ENCODE measurements at regions not wholly inside any gene's neighbourhood (a gene's known extent, or its start where the extent isn't known, plus 50 kb on each side); places are given as distances from the start of the nearest gene placed in this dataset.

GRCh38 chr1:187226396-187226795 is 397.6 kb downstream of the PLA2G4A start:
- Mint-ChIP-seq H3K9me3 (no peaks in the 10 kb centered on the region), H3K4me3 (no peak overlapping the region)
- ATAC-seq (replicated peaks), result no peak

GRCh38 chr1:187228790-187229189 is 400.0 kb downstream of the PLA2G4A start:
- H3K4me3 Mint-ChIP-seq, result no peak overlapping the region
- DNase-seq, result no peak
- no peak overlapping the region for H3K27ac Mint-ChIP-seq
- no peak for ATAC-seq (replicated peaks)
- no peaks in the 10 kb centered on the region for H3K27me3 Mint-ChIP-seq
- no peaks in the 10 kb centered on the region for H3K4me1 Mint-ChIP-seq (ENCODE audit: low read depth in 2 of 2)
- H3K36me3 Mint-ChIP-seq (ENCODE audit: insufficient read depth), result no peaks in the 10 kb centered on the region
- H3K9me3 Mint-ChIP-seq, result no peaks in the 10 kb centered on the region

More at GRCh38 chr1:187226396-187226795, 397.6 kb downstream of the PLA2G4A start:
- no peak for DNase-seq
- no peaks in the 10 kb centered on the region for H3K27me3 Mint-ChIP-seq
- no peaks in the 10 kb centered on the region for H3K36me3 Mint-ChIP-seq (ENCODE audit: insufficient read depth)
- H3K27ac Mint-ChIP-seq, result no peak overlapping the region
- no peaks in the 10 kb centered on the region for H3K4me1 Mint-ChIP-seq (ENCODE audit: low read depth in 2 of 2)

GRCh38 chr1:187229496-187229895 is 400.7 kb downstream of the PLA2G4A start:
- no peaks in the 10 kb centered on the region for H3K36me3 Mint-ChIP-seq (ENCODE audit: insufficient read depth)
- no peaks in the 10 kb centered on the region for H3K9me3 Mint-ChIP-seq
- H3K27me3 Mint-ChIP-seq, result no peaks in the 10 kb centered on the region

GRCh38 chr1:187234706-187235105 is 406.0 kb downstream of the PLA2G4A start:
- H3K36me3 Mint-ChIP-seq (ENCODE audit: insufficient read depth), result no peaks in the 10 kb centered on the region
- H3K4me3 Mint-ChIP-seq, result no peak overlapping the region
- DNase-seq (no peak), ATAC-seq (replicated peaks) (no peak)
- peaks cover 0 to 2% of the 10 kb centered on the region in 2 donors for H3K9me3 Mint-ChIP-seq
- H3K27ac Mint-ChIP-seq, result no peak overlapping the region
- no peaks in the 10 kb centered on the region for H3K4me1 Mint-ChIP-seq (ENCODE audit: low read depth in 2 of 2)
- no peaks in the 10 kb centered on the region for H3K27me3 Mint-ChIP-seq

More at GRCh38 chr1:187229496-187229895, 400.7 kb downstream of the PLA2G4A start:
- Mint-ChIP-seq H3K4me1 (ENCODE audit: low read depth in 2 of 2) (no peaks in the 10 kb centered on the region), H3K4me3 (no peak overlapping the region), H3K27ac (no peak overlapping the region)
- ATAC-seq (replicated peaks) (no peak), DNase-seq (no peak)

GRCh38 chr1:187236199-187236598 is 407.4 kb downstream of the PLA2G4A start:
- ATAC-seq (replicated peaks) (no peak), DNase-seq (no peak)
- Mint-ChIP-seq H3K4me3 (no peak overlapping the region), H3K27ac (no peak overlapping the region), H3K36me3 (ENCODE audit: insufficient read depth) (no peaks in the 10 kb centered on the region), H3K27me3 (no peaks in the 10 kb centered on the region), H3K4me1 (ENCODE audit: low read depth in 2 of 2) (no peaks in the 10 kb centered on the region), H3K9me3 (peaks cover 2 to 6% of the 10 kb centered on the region in 2 donors)

GRCh38 chr1:187236676-187237075 is 407.9 kb downstream of the PLA2G4A start:
- no peaks in the 10 kb centered on the region for H3K4me1 Mint-ChIP-seq (ENCODE audit: low read depth in 2 of 2)
- H3K4me3 Mint-ChIP-seq, result no peak overlapping the region
- H3K27me3 Mint-ChIP-seq, result no peaks in the 10 kb centered on the region
- H3K9me3 Mint-ChIP-seq, result peaks cover 7 to 9% of the 10 kb centered on the region in 2 donors
- DNase-seq, result no peak
- no peak overlapping the region for H3K27ac Mint-ChIP-seq
- H3K36me3 Mint-ChIP-seq (ENCODE audit: insufficient read depth), result no peaks in the 10 kb centered on the region
- no peak for ATAC-seq (replicated peaks)

GRCh38 chr1:187237542-187237941 is 408.8 kb downstream of the PLA2G4A start:
- ATAC-seq (replicated peaks), result no peak
- no peak overlapping the region for H3K27ac Mint-ChIP-seq
- no peaks in the 10 kb centered on the region for H3K36me3 Mint-ChIP-seq (ENCODE audit: insufficient read depth)
- H3K4me3 Mint-ChIP-seq, result no peak overlapping the region
- no peaks in the 10 kb centered on the region for H3K4me1 Mint-ChIP-seq (ENCODE audit: low read depth in 2 of 2)
- no peaks in the 10 kb centered on the region for H3K27me3 Mint-ChIP-seq
- H3K9me3 Mint-ChIP-seq, result peaks cover 11 to 12% of the 10 kb centered on the region in 2 donors
- no peak for DNase-seq

- no peak for ATAC-seq (replicated peaks)
- H3K36me3 Mint-ChIP-seq (ENCODE audit: insufficient read depth), result no peaks in the 10 kb centered on the region
- H3K27me3 Mint-ChIP-seq, result no peaks in the 10 kb centered on the region
- DNase-seq, result no peak
- H3K9me3 Mint-ChIP-seq, result peaks cover 11 to 16% of the 10 kb centered on the region in 2 donors
- no peak overlapping the region for H3K27ac Mint-ChIP-seq
- H3K4me3 Mint-ChIP-seq, result no peak overlapping the region
- H3K4me1 Mint-ChIP-seq (ENCODE audit: low read depth in 2 of 2), result no peaks in the 10 kb centered on the region
These were observed 413.2 kb downstream of the PLA2G4A start for GRCh38 chr1:187241971-187242370.

- H3K27me3 Mint-ChIP-seq, result no peaks in the 10 kb centered on the region
- H3K4me1 Mint-ChIP-seq (ENCODE audit: low read depth in 2 of 2), result no peaks in the 10 kb centered on the region
- H3K4me3 Mint-ChIP-seq, result no peak overlapping the region
- H3K36me3 Mint-ChIP-seq (ENCODE audit: insufficient read depth), result no peaks in the 10 kb centered on the region
- ATAC-seq (replicated peaks) (no peak), DNase-seq (no peak)
- H3K9me3 Mint-ChIP-seq, result peaks cover 11 to 16% of the 10 kb centered on the region in 2 donors
- H3K27ac Mint-ChIP-seq, result no peak overlapping the region
These were observed 415.9 kb downstream of the PLA2G4A start for GRCh38 chr1:187244623-187245022.

GRCh38 chr1:187245201-187245600 is 416.5 kb downstream of the PLA2G4A start:
- no peak for ATAC-seq (replicated peaks)

GRCh38 chr1:187249196-187249595 is 420.4 kb downstream of the PLA2G4A start:
- ATAC-seq (replicated peaks) (no peak), DNase-seq (no peak)
- Mint-ChIP-seq H3K4me3 (no peak overlapping the region), H3K36me3 (ENCODE audit: insufficient read depth) (no peaks in the 10 kb centered on the region), H3K27me3 (no peaks in the 10 kb centered on the region), H3K4me1 (ENCODE audit: low read depth in 2 of 2) (no peaks in the 10 kb centered on the region), H3K27ac (no peak overlapping the region), H3K9me3 (peaks cover 0 to 5% of the 10 kb centered on the region in 2 donors)

More at GRCh38 chr1:187245201-187245600, 416.5 kb downstream of the PLA2G4A start:
- H3K36me3 Mint-ChIP-seq (ENCODE audit: insufficient read depth), result no peaks in the 10 kb centered on the region
- H3K4me3 Mint-ChIP-seq, result no peak overlapping the region
- no peak overlapping the region for H3K27ac Mint-ChIP-seq
- no peaks in the 10 kb centered on the region for H3K27me3 Mint-ChIP-seq
- DNase-seq, result no peak
- H3K4me1 Mint-ChIP-seq (ENCODE audit: low read depth in 2 of 2), result no peaks in the 10 kb centered on the region
- H3K9me3 Mint-ChIP-seq, result peaks cover 11 to 15% of the 10 kb centered on the region in 2 donors

GRCh38 chr1:187252923-187253322 is 424.2 kb downstream of the PLA2G4A start:
- DNase-seq (no peak), ATAC-seq (replicated peaks) (no peak)
- Mint-ChIP-seq H3K4me1 (ENCODE audit: low read depth in 2 of 2) (no peaks in the 10 kb centered on the region), H3K9me3 (no peaks in the 10 kb centered on the region), H3K27ac (no peak overlapping the region), H3K27me3 (no peaks in the 10 kb centered on the region), H3K4me3 (no peak overlapping the region), H3K36me3 (ENCODE audit: insufficient read depth) (no peaks in the 10 kb centered on the region)

- Mint-ChIP-seq H3K27ac (no peak overlapping the region), H3K36me3 (ENCODE audit: insufficient read depth) (no peaks in the 10 kb centered on the region), H3K4me3 (no peak overlapping the region), H3K9me3 (no peaks in the 10 kb centered on the region), H3K27me3 (no peaks in the 10 kb centered on the region), H3K4me1 (ENCODE audit: low read depth in 2 of 2) (no peaks in the 10 kb centered on the region)
- DNase-seq (no peak), ATAC-seq (replicated peaks) (no peak)
These were observed 428.7 kb downstream of the PLA2G4A start for GRCh38 chr1:187257476-187257875.

GRCh38 chr1:187261637-187262036 is 432.9 kb downstream of the PLA2G4A start:
- no peak overlapping the region for H3K4me3 Mint-ChIP-seq
- no peak overlapping the region for H3K27ac Mint-ChIP-seq
- ATAC-seq (replicated peaks) (no peak), DNase-seq (no peak)
- H3K4me1 Mint-ChIP-seq (ENCODE audit: low read depth in 2 of 2), result no peaks in the 10 kb centered on the region
- H3K27me3 Mint-ChIP-seq, result no peaks in the 10 kb centered on the region
- no peaks in the 10 kb centered on the region for H3K36me3 Mint-ChIP-seq (ENCODE audit: insufficient read depth)
- peaks cover 0 to 2% of the 10 kb centered on the region in 2 donors for H3K9me3 Mint-ChIP-seq

GRCh38 chr1:187262731-187263130 is 434.0 kb downstream of the PLA2G4A start:
- Mint-ChIP-seq H3K27me3 (no peaks in the 10 kb centered on the region), H3K9me3 (peaks cover 0 to 7% of the 10 kb centered on the region in 2 donors), H3K4me1 (ENCODE audit: low read depth in 2 of 2) (no peaks in the 10 kb centered on the region), H3K4me3 (no peak overlapping the region), H3K36me3 (ENCODE audit: insufficient read depth) (no peaks in the 10 kb centered on the region), H3K27ac (no peak overlapping the region)
- DNase-seq, result no peak
- no peak for ATAC-seq (replicated peaks)
